ENCODE measurements at regions not wholly inside any gene's neighbourhood (a gene's known extent, or its start where the extent isn't known, plus 50 kb on each side); places are given as distances from the start of the nearest gene placed in this dataset.

DNA sequence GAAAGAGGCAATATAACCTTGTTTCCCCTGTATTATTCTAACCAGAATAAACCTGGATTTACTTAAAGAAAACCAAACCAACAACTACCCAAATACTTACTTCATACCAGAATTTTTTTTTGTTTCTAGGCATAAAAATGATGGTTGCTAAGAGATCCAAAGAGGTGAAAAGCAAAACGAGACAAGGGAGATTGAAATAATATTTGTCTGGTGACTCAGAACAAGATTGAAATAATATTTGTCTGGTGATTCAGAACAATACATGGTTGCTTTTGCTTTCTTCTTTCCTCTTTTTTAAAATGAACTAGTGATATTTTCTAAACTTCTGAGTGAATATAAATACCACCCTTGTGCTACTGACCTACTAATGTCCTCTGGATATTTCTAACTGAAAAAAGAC is 592.9 kb downstream of the KCTD12 start:
- TF ChIP-seq EZH2 (IDR thresholded peaks at IDR 0.05; ENCODE audit: insufficient read depth, poor library complexity, severe bottlenecking) = no peak
- no peak for TF ChIP-seq EZH2phosphoT487 (IDR thresholded peaks at IDR 0.05; ENCODE audit: insufficient read depth, low read depth)
